ENCODE measurements at regions not wholly inside any gene's neighbourhood (a gene's known extent, or its start where the extent isn't known, plus 50 kb on each side); places are given as distances from the start of the nearest gene placed in this dataset.

- Histone ChIP-seq H3K4me3 (ENCODE audit: low read depth in 2 of 2, low read length in 2 of 2) (no peak overlapping the region), H3K4me1 (ENCODE audit: control insufficient read depth, insufficient read depth, low read length) (no peaks in the 10 kb centered on the region), H3K27me3 (ENCODE audit: control insufficient read depth, insufficient read depth, low read length) (no peaks in the 10 kb centered on the region), H3K27ac (ENCODE audit: low read length) (no peak overlapping the region), H3K36me3 (ENCODE audit: control insufficient read depth, insufficient read depth, low read length) (no peaks in the 10 kb centered on the region), H3K9me3 (ENCODE audit: control insufficient read depth, insufficient read depth, low read depth, low read length) (no peaks in the 10 kb centered on the region)
- DNase-seq (ENCODE audit: low read depth, low spot score) (no peak), ATAC-seq (no peak)
- in situ Hi-C loops (cut with HindIII; ENCODE audit: low pct_unique_long_range_greater_than_20kb, low sequenced_read_pairs): no loop called here
- TF ChIP-seq REST (IDR thresholded peaks at IDR 0.05; ENCODE audit: insufficient read depth in 1 of 2, low read depth in 2 of 2, low read length in 1 of 2): no peak
- TF ChIP-seq POLR2AphosphoS5 (IDR thresholded peaks at IDR 0.05; ENCODE audit: low read depth, low read length): no peak
- no peak for TF ChIP-seq TCF7L2 (IDR thresholded peaks at IDR 0.05; ENCODE audit: low read depth, low read length)
- no peak for TF ChIP-seq CTCF (IDR thresholded peaks at IDR 0.05)
- TF ChIP-seq SIN3A (IDR thresholded peaks at IDR 0.05; ENCODE audit: borderline replicate concordance, insufficient read depth, low read depth, low read length): no peak
- no TSS peak for BruUV-seq (replicated peaks)
- intact Hi-C loops (cut with micrococcal nuclease; ENCODE audit: unreplicated experiment): no loop called here
- CTCF ChIA-PET: no interaction called here
- POLR2A ChIA-PET: no interaction called here
These were observed 456.5 kb downstream of the STK39 start for GRCh38 chr2:167790781-167791450.

- intact Hi-C loops (cut with micrococcal nuclease; ENCODE audit: unreplicated experiment): no loop called here
- BruUV-seq (replicated peaks): no TSS peak
- in situ Hi-C loops (cut with HindIII; ENCODE audit: low pct_unique_long_range_greater_than_20kb, low sequenced_read_pairs): no loop called here
- no peak for ATAC-seq
- ChIA-PET CTCF (no interaction called here), POLR2A (no interaction called here)
- H3K36me3 ChIP-seq (ENCODE audit: control insufficient read depth, insufficient read depth, low read length): no peaks in the 10 kb centered on the region
- H3K27ac ChIP-seq (ENCODE audit: low read length): no peak overlapping the region
- no peak for DNase-seq (ENCODE audit: low read depth, low spot score)
- no peaks in the 10 kb centered on the region for H3K9me3 ChIP-seq (ENCODE audit: control insufficient read depth, insufficient read depth, low read depth, low read length)
- no peak overlapping the region for H3K4me3 ChIP-seq (ENCODE audit: low read depth in 2 of 2, low read length in 2 of 2)
- no peaks in the 10 kb centered on the region for H3K27me3 ChIP-seq (ENCODE audit: control insufficient read depth, insufficient read depth, low read length)
- no peak for TF ChIP-seq TCF7L2 (IDR thresholded peaks at IDR 0.05; ENCODE audit: low read depth, low read length)
- TF ChIP-seq SIN3A (IDR thresholded peaks at IDR 0.05; ENCODE audit: borderline replicate concordance, insufficient read depth, low read depth, low read length): no peak
- no peak for TF ChIP-seq POLR2AphosphoS5 (IDR thresholded peaks at IDR 0.05; ENCODE audit: low read depth, low read length)
- TF ChIP-seq CTCF (IDR thresholded peaks at IDR 0.05): no peak
- TF ChIP-seq REST (IDR thresholded peaks at IDR 0.05; ENCODE audit: insufficient read depth in 1 of 2, low read depth in 2 of 2, low read length in 1 of 2): no peak
- H3K4me1 ChIP-seq (ENCODE audit: control insufficient read depth, insufficient read depth, low read length): no peaks in the 10 kb centered on the region
These were observed 457.2 kb downstream of the STK39 start for GRCh38 chr2:167790189-167790588.
